GM18868 (cell line): ENCODE measurements at regions not wholly inside any gene's neighbourhood (a gene's known extent, or its start where the extent isn't known, plus 50 kb on each side); places are given as distances from the start of the nearest gene placed in this dataset.

Experiments
- ATAC-seq: cut with Tn5 transposase; IDR thresholded peaks from one replicate; pipeline ENCODE4 v1.9.1; 2021; ENCODE audit warnings: mild to moderate bottlenecking, moderate library complexity; ENCODE audit not compliant: unreplicated experiment

- no peak for ATAC-seq
These were observed 59.4 kb upstream of the KHDRBS2 start for GRCh38 chr6:62345446-62345845.

- no peak for ATAC-seq
These were observed 58.8 kb upstream of the KHDRBS2 start for GRCh38 chr6:62344850-62345249.

GRCh38 chr6:62338477-62338876 is 52.5 kb upstream of the KHDRBS2 start:
- no peak for ATAC-seq
